ENCODE measurements at regions not wholly inside any gene's neighbourhood (a gene's known extent, or its start where the extent isn't known, plus 50 kb on each side); places are given as distances from the start of the nearest gene placed in this dataset.
"Not testable (repeated sequence)": the region's sequence is repeated elsewhere in the genome, so short reads cannot be mapped to it uniquely, and the experiment has no call there.

GRCh38 chr13:73657821-73658540 lies 476.2 kb downstream of the KLF12 start:
- DNase-seq (ENCODE audit: extremely low read depth, low read depth): no peak

- DNase-seq (ENCODE audit: extremely low read depth, low read depth): no peak
Observed at GRCh38 chr13:73656863-73657262, 477.3 kb downstream of the KLF12 start.

- DNase-seq (ENCODE audit: extremely low read depth, low read depth): no peak
Observed at GRCh38 chr13:73653688-73654087, 480.5 kb downstream of the KLF12 start.

- DNase-seq (ENCODE audit: extremely low read depth, low read depth): no peak
Observed at GRCh38 chr13:73647417-73647816, 486.8 kb downstream of the KLF12 start.

GRCh38 chr13:73640476-73641179 lies 493.6 kb downstream of the KLF12 start:
- DNase-seq (ENCODE audit: extremely low read depth, low read depth): not testable (repeated sequence)

- DNase-seq (ENCODE audit: extremely low read depth, low read depth): no peak
Observed at GRCh38 chr13:73635166-73635787, 498.9 kb downstream of the KLF12 start.

- DNase-seq (ENCODE audit: extremely low read depth, low read depth): no peak
Observed at GRCh38 chr13:73633817-73634460, 500.3 kb downstream of the KLF12 start.

GRCh38 chr13:73631411-73631810 lies 502.8 kb downstream of the KLF12 start:
- DNase-seq (ENCODE audit: extremely low read depth, low read depth): no peak

GRCh38 chr13:73625562-73626339 lies 508.5 kb downstream of the KLF12 start:
- DNase-seq (ENCODE audit: extremely low read depth, low read depth): no peak

- DNase-seq (ENCODE audit: extremely low read depth, low read depth): no peak
Observed at GRCh38 chr13:73623281-73623680, 510.9 kb downstream of the KLF12 start.

- DNase-seq (ENCODE audit: extremely low read depth, low read depth): no peak
Observed at GRCh38 chr13:73622381-73622780, 511.8 kb downstream of the KLF12 start.

- no peak for DNase-seq (ENCODE audit: extremely low read depth, low read depth)
Observed at GRCh38 chr13:73618275-73618865, 515.8 kb downstream of the KLF12 start.

GRCh38 chr13:73616861-73617260 lies 517.3 kb downstream of the KLF12 start:
- no peak for DNase-seq (ENCODE audit: extremely low read depth, low read depth)

- DNase-seq (ENCODE audit: extremely low read depth, low read depth): no peak
Observed at GRCh38 chr13:73610799-73611592, 523.2 kb downstream of the KLF12 start.

GRCh38 chr13:73608711-73609485 lies 525.3 kb downstream of the KLF12 start:
- DNase-seq (ENCODE audit: extremely low read depth, low read depth): no peak

- DNase-seq (ENCODE audit: extremely low read depth, low read depth): no peak
Observed at GRCh38 chr13:73608157-73608516, 526.1 kb downstream of the KLF12 start.

- no peak for DNase-seq (ENCODE audit: extremely low read depth, low read depth)
Observed at GRCh38 chr13:73607489-73608156, 526.6 kb downstream of the KLF12 start.

GRCh38 chr13:73603646-73604045 lies 530.6 kb downstream of the KLF12 start:
- DNase-seq (ENCODE audit: extremely low read depth, low read depth): no peak

Measured in NCI-H460 (cell line).